AG08396 (cell line): ENCODE measurements at regions not wholly inside any gene's neighbourhood (a gene's known extent, or its start where the extent isn't known, plus 50 kb on each side); places are given as distances from the start of the nearest gene placed in this dataset.

ENCODE experiments used
- DNase-seq: peaks from one replicate; pipeline ENCODE4 v3.0.0; 2012; ENCODE audit warnings: low spot score, mixed read lengths

GRCh38 chr16:65441501-65441900 is 319.6 kb upstream of the CDH11 start:
- no peak for DNase-seq

GRCh38 chr16:65429504-65430181 is 307.8 kb upstream of the CDH11 start:
- no peak for DNase-seq

- no peak for DNase-seq
Measured at GRCh38 chr16:65426484-65426883, 304.6 kb upstream of the CDH11 start.

GRCh38 chr16:65422934-65423333 is 301.1 kb upstream of the CDH11 start:
- no peak for DNase-seq

- DNase-seq, result no peak
Measured at GRCh38 chr16:65421596-65421995, 299.7 kb upstream of the CDH11 start.

GRCh38 chr16:65418435-65418834 is 296.6 kb upstream of the CDH11 start:
- no peak for DNase-seq

- DNase-seq, result no peak
Measured at GRCh38 chr16:65415460-65415859, 293.6 kb upstream of the CDH11 start.

- DNase-seq, result peak; percentile 61
Measured at GRCh38 chr16:65414284-65414984, 292.6 kb upstream of the CDH11 start.

- no peak for DNase-seq
Measured at GRCh38 chr16:65413861-65414260, 292.0 kb upstream of the CDH11 start.

- no peak for DNase-seq
Measured at GRCh38 chr16:65410801-65411200, 288.9 kb upstream of the CDH11 start.

- no peak for DNase-seq
Measured at GRCh38 chr16:65409510-65409909, 287.6 kb upstream of the CDH11 start.

GRCh38 chr16:65406933-65407332 is 285.1 kb upstream of the CDH11 start:
- DNase-seq, result no peak

- no peak for DNase-seq
Measured at GRCh38 chr16:65406116-65406515, 284.3 kb upstream of the CDH11 start.

GRCh38 chr16:65394281-65394680 is 272.4 kb upstream of the CDH11 start:
- no peak for DNase-seq

GRCh38 chr16:65392806-65393565 is 271.1 kb upstream of the CDH11 start:
- DNase-seq, result no peak

- no peak for DNase-seq
Measured at GRCh38 chr16:65388592-65388991, 266.7 kb upstream of the CDH11 start.

GRCh38 chr16:65386672-65387071 is 264.8 kb upstream of the CDH11 start:
- no peak for DNase-seq

GRCh38 chr16:65384441-65384840 is 262.6 kb upstream of the CDH11 start:
- DNase-seq, result no peak

GRCh38 chr16:65377195-65377594 is 255.3 kb upstream of the CDH11 start:
- no peak for DNase-seq

- DNase-seq, result no peak
Measured at GRCh38 chr16:65376601-65377000, 254.7 kb upstream of the CDH11 start.

GRCh38 chr16:65375651-65376050 is 253.8 kb upstream of the CDH11 start:
- DNase-seq, result peak; percentile 18

- DNase-seq, result no peak
Measured at GRCh38 chr16:65373097-65373496, 251.2 kb upstream of the CDH11 start.

GRCh38 chr16:65372171-65372570 is 250.3 kb upstream of the CDH11 start:
- DNase-seq, result no peak
